ENCODE measurements at regions not wholly inside any gene's neighbourhood (a gene's known extent, or its start where the extent isn't known, plus 50 kb on each side); places are given as distances from the start of the nearest gene placed in this dataset.

DNA sequence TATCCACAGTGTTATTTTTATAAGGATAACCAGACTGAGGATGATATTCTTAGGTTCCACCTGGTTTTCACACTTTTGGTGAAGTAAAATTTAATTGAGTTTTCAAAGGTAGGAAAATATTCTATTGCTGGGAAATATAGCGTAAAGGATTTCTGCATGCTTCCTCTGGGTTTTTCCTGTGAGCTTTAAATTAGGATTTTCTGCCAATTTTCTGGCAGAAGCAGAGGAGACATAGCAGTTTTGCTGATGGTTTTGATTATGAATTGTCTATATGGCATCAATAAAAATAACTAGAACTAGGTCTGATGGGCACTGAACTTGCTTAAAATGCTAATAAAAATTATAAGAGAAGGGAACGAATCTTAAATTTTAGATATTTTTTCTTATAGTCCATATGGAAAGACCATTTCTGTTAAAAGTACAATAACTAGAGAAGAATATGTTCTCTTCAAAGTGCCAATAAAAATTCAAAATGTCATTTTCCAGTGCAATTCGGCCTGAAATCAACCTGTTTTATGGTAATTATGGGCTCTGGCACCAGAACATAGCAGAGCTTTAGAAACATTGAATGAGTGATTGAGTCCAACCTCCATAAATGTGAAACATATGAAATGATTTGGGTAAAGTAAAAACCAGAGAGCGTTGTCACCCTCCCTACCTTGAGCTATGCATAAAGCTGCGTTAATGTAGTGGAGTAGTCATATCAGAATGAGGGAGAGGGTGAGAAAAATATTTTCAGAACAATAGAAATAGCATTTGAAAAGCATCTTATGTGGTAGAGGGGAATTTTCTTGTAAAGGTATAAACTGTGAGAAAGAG, 279.7 kb downstream of the SPRY1 start:
- TF ChIP-seq, protein P1, sequence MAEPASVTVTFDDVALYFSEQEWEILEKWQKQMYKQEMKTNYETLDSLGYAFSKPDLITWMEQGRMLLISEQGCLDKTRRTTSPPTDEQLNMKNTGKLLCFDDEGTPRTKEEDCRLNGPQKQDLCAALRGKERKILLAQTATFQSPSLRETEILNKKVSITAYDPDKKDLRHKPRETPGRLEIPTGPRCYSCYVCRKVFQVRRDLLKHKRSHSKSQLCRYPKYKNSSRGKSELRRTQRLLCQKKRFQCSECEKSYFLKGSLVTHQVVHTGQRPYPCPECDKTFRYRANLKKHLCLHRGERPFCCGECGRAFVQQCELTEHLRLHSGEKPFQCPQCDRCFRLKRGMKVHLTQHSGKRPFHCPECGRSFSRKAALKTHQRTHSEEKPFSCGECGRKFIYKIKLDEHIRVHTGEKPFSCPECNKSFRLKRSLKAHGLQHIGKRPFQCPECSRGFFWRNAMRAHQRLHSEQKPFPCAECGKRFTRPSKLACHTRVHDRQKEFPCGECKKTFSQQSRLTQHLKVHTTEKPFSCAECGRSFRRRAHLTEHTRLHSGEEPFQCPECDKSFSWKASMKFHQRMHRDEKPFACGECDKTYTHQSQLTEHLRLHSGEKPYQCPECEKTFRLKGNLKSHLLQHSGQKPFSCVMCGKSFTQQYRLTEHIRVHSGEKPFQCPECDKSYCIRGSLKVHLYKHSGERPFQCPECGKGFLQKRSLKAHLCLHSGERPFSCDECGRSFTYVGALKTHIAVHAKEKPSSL (CRISPR knock-in tag; conservative IDR thresholded peaks at IDR 0.05) = no peak
- TF ChIP-seq, protein P2, sequence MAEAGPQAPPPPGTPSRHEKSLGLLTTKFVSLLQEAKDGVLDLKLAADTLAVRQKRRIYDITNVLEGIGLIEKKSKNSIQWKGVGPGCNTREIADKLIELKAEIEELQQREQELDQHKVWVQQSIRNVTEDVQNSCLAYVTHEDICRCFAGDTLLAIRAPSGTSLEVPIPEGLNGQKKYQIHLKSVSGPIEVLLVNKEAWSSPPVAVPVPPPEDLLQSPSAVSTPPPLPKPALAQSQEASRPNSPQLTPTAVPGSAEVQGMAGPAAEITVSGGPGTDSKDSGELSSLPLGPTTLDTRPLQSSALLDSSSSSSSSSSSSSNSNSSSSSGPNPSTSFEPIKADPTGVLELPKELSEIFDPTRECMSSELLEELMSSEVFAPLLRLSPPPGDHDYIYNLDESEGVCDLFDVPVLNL (CRISPR knock-in tag; IDR thresholded peaks at IDR 0.05; ENCODE audit: borderline replicate concordance, low read depth) = no peak
- TF ChIP-seq ZNF263 (CRISPR knock-in tag; IDR thresholded peaks at IDR 0.05; ENCODE audit: low read depth) (no peak), NFE2L1 (CRISPR knock-in tag; IDR thresholded peaks at IDR 0.05) (no peak)
- TF ChIP-seq, protein P3, sequence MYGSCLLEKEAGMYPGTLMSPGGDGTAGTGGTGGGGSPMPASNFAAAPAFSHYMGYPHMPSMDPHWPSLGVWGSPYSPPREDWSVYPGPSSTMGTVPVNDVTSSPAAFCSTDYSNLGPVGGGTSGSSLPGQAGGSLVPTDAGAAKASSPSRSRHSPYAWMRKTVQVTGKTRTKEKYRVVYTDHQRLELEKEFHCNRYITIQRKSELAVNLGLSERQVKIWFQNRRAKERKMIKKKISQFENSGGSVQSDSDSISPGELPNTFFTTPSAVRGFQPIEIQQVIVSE (CRISPR knock-in tag; IDR thresholded peaks at IDR 0.05; ENCODE audit: borderline replicate concordance) = no peak
- TF ChIP-seq, protein P4, sequence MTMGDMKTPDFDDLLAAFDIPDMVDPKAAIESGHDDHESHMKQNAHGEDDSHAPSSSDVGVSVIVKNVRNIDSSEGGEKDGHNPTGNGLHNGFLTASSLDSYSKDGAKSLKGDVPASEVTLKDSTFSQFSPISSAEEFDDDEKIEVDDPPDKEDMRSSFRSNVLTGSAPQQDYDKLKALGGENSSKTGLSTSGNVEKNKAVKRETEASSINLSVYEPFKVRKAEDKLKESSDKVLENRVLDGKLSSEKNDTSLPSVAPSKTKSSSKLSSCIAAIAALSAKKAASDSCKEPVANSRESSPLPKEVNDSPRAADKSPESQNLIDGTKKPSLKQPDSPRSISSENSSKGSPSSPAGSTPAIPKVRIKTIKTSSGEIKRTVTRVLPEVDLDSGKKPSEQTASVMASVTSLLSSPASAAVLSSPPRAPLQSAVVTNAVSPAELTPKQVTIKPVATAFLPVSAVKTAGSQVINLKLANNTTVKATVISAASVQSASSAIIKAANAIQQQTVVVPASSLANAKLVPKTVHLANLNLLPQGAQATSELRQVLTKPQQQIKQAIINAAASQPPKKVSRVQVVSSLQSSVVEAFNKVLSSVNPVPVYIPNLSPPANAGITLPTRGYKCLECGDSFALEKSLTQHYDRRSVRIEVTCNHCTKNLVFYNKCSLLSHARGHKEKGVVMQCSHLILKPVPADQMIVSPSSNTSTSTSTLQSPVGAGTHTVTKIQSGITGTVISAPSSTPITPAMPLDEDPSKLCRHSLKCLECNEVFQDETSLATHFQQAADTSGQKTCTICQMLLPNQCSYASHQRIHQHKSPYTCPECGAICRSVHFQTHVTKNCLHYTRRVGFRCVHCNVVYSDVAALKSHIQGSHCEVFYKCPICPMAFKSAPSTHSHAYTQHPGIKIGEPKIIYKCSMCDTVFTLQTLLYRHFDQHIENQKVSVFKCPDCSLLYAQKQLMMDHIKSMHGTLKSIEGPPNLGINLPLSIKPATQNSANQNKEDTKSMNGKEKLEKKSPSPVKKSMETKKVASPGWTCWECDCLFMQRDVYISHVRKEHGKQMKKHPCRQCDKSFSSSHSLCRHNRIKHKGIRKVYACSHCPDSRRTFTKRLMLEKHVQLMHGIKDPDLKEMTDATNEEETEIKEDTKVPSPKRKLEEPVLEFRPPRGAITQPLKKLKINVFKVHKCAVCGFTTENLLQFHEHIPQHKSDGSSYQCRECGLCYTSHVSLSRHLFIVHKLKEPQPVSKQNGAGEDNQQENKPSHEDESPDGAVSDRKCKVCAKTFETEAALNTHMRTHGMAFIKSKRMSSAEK (CRISPR knock-in tag; IDR thresholded peaks at IDR 0.05; ENCODE audit: borderline replicate concordance) = no peak
- CTCF ChIA-PET = interaction anchor here (1.6 kb wide), 1 partner anchor 112 kb away, joined by 4 read pairs; no protein-coding TSS in a partner anchor
- ATAC-seq (no peak), DNase-seq (ENCODE audit: low spot score) (no peak)
- Mint-ChIP-seq H3K27ac (no peak overlapping the region), H3K36me3 (no peaks in the 10 kb centered on the region), H3K9me3 (no peaks in the 10 kb centered on the region), H3K4me3 (no peak overlapping the region), H3K4me1 (peaks cover 20% of the 10 kb centered on the region), H3K27me3 (ENCODE audit: low read depth) (no peaks in the 10 kb centered on the region)
- POLR2A ChIA-PET = no interaction called here

DNA sequence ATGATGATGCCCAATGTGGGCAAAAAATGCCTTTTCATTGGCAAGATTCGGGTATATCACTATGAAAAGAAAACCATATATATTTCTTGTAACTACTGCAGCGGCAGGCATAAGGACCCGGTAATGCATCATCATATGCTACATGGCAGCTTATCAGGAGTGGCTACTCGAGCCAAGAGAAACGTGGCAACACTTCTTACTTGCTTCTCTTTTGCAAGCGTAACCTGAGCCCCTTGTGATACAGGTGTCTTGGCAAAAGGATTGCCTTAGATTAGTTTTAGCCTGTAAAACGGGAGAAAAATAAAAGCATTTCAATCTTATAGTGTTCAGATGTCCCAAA, 280.3 kb downstream of the SPRY1 start:
- ChIA-PET POLR2A (no interaction called here), CTCF (interaction anchor here (1.6 kb wide), 1 partner anchor 112 kb away, joined by 4 read pairs; no protein-coding TSS in a partner anchor)
- TF ChIP-seq, protein P5, sequence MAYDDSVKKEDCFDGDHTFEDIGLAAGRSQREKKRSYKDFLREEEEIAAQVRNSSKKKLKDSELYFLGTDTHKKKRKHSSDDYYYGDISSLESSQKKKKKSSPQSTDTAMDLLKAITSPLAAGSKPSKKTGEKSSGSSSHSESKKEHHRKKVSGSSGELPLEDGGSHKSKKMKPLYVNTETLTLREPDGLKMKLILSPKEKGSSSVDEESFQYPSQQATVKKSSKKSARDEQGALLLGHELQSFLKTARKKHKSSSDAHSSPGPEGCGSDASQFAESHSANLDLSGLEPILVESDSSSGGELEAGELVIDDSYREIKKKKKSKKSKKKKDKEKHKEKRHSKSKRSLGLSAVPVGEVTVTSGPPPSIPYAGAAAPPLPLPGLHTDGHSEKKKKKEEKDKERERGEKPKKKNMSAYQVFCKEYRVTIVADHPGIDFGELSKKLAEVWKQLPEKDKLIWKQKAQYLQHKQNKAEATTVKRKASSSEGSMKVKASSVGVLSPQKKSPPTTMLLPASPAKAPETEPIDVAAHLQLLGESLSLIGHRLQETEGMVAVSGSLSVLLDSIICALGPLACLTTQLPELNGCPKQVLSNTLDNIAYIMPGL (CRISPR knock-in tag; IDR thresholded peaks at IDR 0.05) = no peak
- TF ChIP-seq, protein P6, sequence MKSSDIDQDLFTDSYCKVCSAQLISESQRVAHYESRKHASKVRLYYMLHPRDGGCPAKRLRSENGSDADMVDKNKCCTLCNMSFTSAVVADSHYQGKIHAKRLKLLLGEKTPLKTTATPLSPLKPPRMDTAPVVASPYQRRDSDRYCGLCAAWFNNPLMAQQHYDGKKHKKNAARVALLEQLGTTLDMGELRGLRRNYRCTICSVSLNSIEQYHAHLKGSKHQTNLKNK (CRISPR knock-in tag; IDR thresholded peaks at IDR 0.05) = no peak
- DNase-seq (ENCODE audit: low spot score) (no peak), ATAC-seq (peak; percentile 69)
- Mint-ChIP-seq H3K27me3 (ENCODE audit: low read depth) (no peaks in the 10 kb centered on the region), H3K36me3 (no peaks in the 10 kb centered on the region), H3K9me3 (no peaks in the 10 kb centered on the region), H3K27ac (no peak overlapping the region; the same call in 1 of the 2 replicates), H3K4me3 (no peak overlapping the region), H3K4me1 (peaks cover 20% of the 10 kb centered on the region)

DNA sequence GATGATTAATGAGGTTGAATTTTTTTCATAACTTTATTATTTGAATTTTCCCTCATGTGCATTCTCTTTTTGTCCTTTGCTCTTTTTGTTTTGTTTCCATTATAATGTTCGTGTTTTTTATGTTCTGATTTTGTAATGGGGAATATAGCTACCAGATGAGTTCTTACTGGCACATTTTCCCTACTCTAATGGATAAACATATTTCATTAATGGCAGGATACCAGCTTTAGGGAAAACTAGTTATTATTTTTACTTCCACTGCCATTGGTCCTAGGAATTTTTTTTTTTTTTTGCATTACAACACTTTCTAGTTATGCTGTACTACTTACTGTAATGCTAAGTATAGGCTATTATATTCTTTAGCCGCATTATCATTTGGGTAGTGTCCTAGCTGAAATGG, 286.3 kb downstream of the SPRY1 start:
- H3K4me3 Mint-ChIP-seq = no peak overlapping the region
- peaks cover 28% of the 10 kb centered on the region for H3K36me3 Mint-ChIP-seq
- H3K4me1 Mint-ChIP-seq = no peaks in the 10 kb centered on the region
- POLR2A ChIA-PET = interaction anchor here (0.7 kb wide), 1 partner anchor 373 kb away, joined by 3 read pairs; no protein-coding TSS in a partner anchor
- H3K27me3 Mint-ChIP-seq (ENCODE audit: low read depth) = no peaks in the 10 kb centered on the region
- DNase-seq (ENCODE audit: low spot score) (no peak), ATAC-seq (no peak)
- CTCF ChIA-PET = no interaction called here
- peaks cover 33% of the 10 kb centered on the region for H3K9me3 Mint-ChIP-seq
- no peak overlapping the region for H3K27ac Mint-ChIP-seq
- TF ChIP-seq, protein P7, sequence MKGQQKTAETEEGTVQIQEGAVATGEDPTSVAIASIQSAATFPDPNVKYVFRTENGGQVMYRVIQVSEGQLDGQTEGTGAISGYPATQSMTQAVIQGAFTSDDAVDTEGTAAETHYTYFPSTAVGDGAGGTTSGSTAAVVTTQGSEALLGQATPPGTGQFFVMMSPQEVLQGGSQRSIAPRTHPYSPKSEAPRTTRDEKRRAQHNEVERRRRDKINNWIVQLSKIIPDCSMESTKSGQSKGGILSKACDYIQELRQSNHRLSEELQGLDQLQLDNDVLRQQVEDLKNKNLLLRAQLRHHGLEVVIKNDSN (CRISPR knock-in tag; IDR thresholded peaks at IDR 0.05) = no peak
- TF ChIP-seq, protein P1 (CRISPR knock-in tag; conservative IDR thresholded peaks at IDR 0.05) = no peak
- TF ChIP-seq, protein P2 (CRISPR knock-in tag; IDR thresholded peaks at IDR 0.05; ENCODE audit: borderline replicate concordance, low read depth) = no peak
- no peak for TF ChIP-seq HMGA2 (CRISPR knock-in tag; IDR thresholded peaks at IDR 0.05)
- TF ChIP-seq ZNF138 (CRISPR knock-in tag; conservative IDR thresholded peaks at IDR 0.05) = no peak

All from WTC11 (cell line).